GM23248 (cell line): ENCODE measurements at regions not wholly inside any gene's neighbourhood (a gene's known extent, or its start where the extent isn't known, plus 50 kb on each side); places are given as distances from the start of the nearest gene placed in this dataset.

Experiments used
- DNase-seq: peaks from one replicate; pipeline ENCODE4 v3.0.0-alpha.2; 2015
- H2AFZ ChIP-seq: fragments of 200-600 bp; sonication (generic); 2 replicates; pipeline ENCODE4 v1.6.1; 2016; ENCODE audit warnings: antibody characterized with exemption
- H3F3A ChIP-seq: fragments of 200-600 bp; sonication (generic); 2 replicates; pipeline ENCODE4 v1.6.1; 2016; ENCODE audit warnings: mild to moderate bottlenecking, antibody characterized with exemption, mixed run types; ENCODE audit not compliant: insufficient read depth
- H3K27ac ChIP-seq: fragments of 200-600 bp; sonication (generic); 2 replicates; pipeline ENCODE4 v1.5.1; 2016; ENCODE audit warnings: mild to moderate bottlenecking
- H3K27me3 ChIP-seq: fragments of 200-600 bp; sonication (generic); replicated peaks from 2 replicates; pipeline ENCODE4 v1.6.1; 2016; ENCODE audit warnings: mild to moderate bottlenecking; ENCODE audit not compliant: insufficient read depth
- H3K36me3 ChIP-seq: fragments of 200-600 bp; sonication (generic); 2 replicates; pipeline ENCODE4 v1.6.1; 2016; ENCODE audit warnings: low read depth, mild to moderate bottlenecking
- H3K4me1 ChIP-seq: fragments of 200-600 bp; sonication (generic); 2 replicates; pipeline ENCODE4 v1.6.1; 2016; ENCODE audit warnings: mild to moderate bottlenecking; ENCODE audit not compliant: insufficient read depth
- H3K4me2 ChIP-seq: fragments of 200-600 bp; sonication (generic); one replicate; pipeline ENCODE4 v1.6.1; 2016; ENCODE audit warnings: mild to moderate bottlenecking; ENCODE audit not compliant: unreplicated experiment
- H3K4me3 ChIP-seq: fragments of 200-600 bp; sonication (generic); 2 replicates; pipeline ENCODE4 v1.5.1; 2016; ENCODE audit warnings: mild to moderate bottlenecking
- H3K79me2 ChIP-seq: fragments of 200-600 bp; sonication (generic); 2 replicates; pipeline ENCODE4 v1.6.1; 2016; ENCODE audit warnings: mild to moderate bottlenecking; ENCODE audit not compliant: insufficient read depth
- H3K9ac ChIP-seq: fragments of 200-600 bp; sonication (generic); 2 replicates; pipeline ENCODE4 v1.6.1; 2016; ENCODE audit warnings: mild to moderate bottlenecking
- H3K9me2 ChIP-seq: fragments of 200-600 bp; sonication (generic); 2 replicates; pipeline ENCODE4 v1.6.1; 2016; ENCODE audit warnings: mixed run types, mild to moderate bottlenecking, moderate library complexity; ENCODE audit not compliant: insufficient read depth
- H3K9me3 ChIP-seq: fragments of 200-600 bp; sonication (generic); one replicate; pipeline ENCODE4 v1.6.1; 2017; ENCODE audit warnings: low read depth
- H4K20me1 ChIP-seq: fragments of 200-600 bp; sonication (generic); 2 replicates; pipeline ENCODE4 v1.6.0; 2016; ENCODE audit not compliant: insufficient read depth
- EZH2 ChIP-seq: fragments of 200-600 bp; sonication (generic); IDR thresholded peaks from 2 replicates; pipeline ENCODE4 v1.6.1; 2018; ENCODE audit warnings: antibody characterized with exemption, mild to moderate bottlenecking; ENCODE audit not compliant: insufficient read depth, poor library complexity, severe bottlenecking
- EZH2phosphoT487 ChIP-seq: fragments of 200-600 bp; sonication (generic); IDR thresholded peaks from 2 replicates; pipeline ENCODE4 v1.6.1; 2018; ENCODE audit warnings: antibody characterized with exemption, moderate library complexity, mild to moderate bottlenecking, low read depth; ENCODE audit not compliant: insufficient read depth
- WGBS, 2 experiments: methylation state at CpG; one replicate each; pipeline ENCODE4 v1.1.6; 2015 to 2017; ENCODE audit warnings: low lambda C conversion rate in 2 of 2, low coverage in 1 of 2; ENCODE audit errors: missing lambda C conversion rate in 2 of 2; 5-methylcytosine and 5-hydroxymethylcytosine counted together
- in situ Hi-C: fragments of 300-500 bp; cut with MboI; formaldehyde crosslinking; loops from 2 replicates; pipeline ENCODE4 v1.15.0; 2020

- Histone ChIP-seq H3K4me1 (peaks cover 72% of the 10 kb centered on the region), H3K4me2 (peak overlapping the region; percentile 66), H2AFZ (no peak overlapping the region), H4K20me1 (no peaks in the 10 kb centered on the region), H3K9me2 (no peaks in the 10 kb centered on the region), H3K27me3 (no peaks in the 10 kb centered on the region), H3F3A (peaks cover 66% of the 10 kb centered on the region), H3K36me3 (0 out of 2 replicates have a peak, but pooled peaks cover 8% of the 10 kb centered on the region), H3K9me3 (no peaks in the 10 kb centered on the region), H3K79me2 (peaks cover 95% of the 10 kb centered on the region), H3K9ac (no peak overlapping the region), H3K4me3 (peak overlapping the region; percentile 37), H3K27ac (peak overlapping the region; percentile 68)
- in situ Hi-C loops: loop anchor here (25.0 kb wide), 1 partner anchor 123 kb away; no protein-coding TSS in a partner anchor
- 91 to 96% methylated on average over 1 of the region's 1 CpG for WGBS, 2 experiments
- TF ChIP-seq EZH2phosphoT487 (no peak), EZH2 (no peak)
- peak; percentile 43 for DNase-seq
Measured at GRCh38 chr6:56714273-56714672, 71.6 kb upstream of the DST start.

GRCh38 chr6:56713254-56713672 lies 70.6 kb upstream of the DST start:
- Histone ChIP-seq H3K36me3 (0 out of 2 replicates have a peak, but pooled peaks cover 5% of the 10 kb centered on the region), H3K4me1 (peaks cover 74% of the 10 kb centered on the region), H4K20me1 (no peaks in the 10 kb centered on the region), H3F3A (peaks cover 69% of the 10 kb centered on the region), H3K4me3 (peak overlapping the region; percentile 37), H2AFZ (no peak overlapping the region), H3K79me2 (peaks cover 91% of the 10 kb centered on the region), H3K9me3 (no peaks in the 10 kb centered on the region), H3K9me2 (no peaks in the 10 kb centered on the region), H3K27me3 (no peaks in the 10 kb centered on the region), H3K27ac (peak overlapping the region; percentile 68), H3K9ac (no peak overlapping the region), H3K4me2 (peak overlapping the region; percentile 66)
- TF ChIP-seq EZH2: no peak
- TF ChIP-seq EZH2phosphoT487: no peak
- DNase-seq: peak; percentile 93
- in situ Hi-C loops: loop anchor here (25.0 kb wide), 1 partner anchor 124 kb away; no protein-coding TSS in a partner anchor
- WGBS, 2 experiments: 0% methylated on average over 3 of the region's 3 CpGs

- Histone ChIP-seq H2AFZ (no peak overlapping the region), H3K9me2 (no peaks in the 10 kb centered on the region), H3K36me3 (no peaks in the 10 kb centered on the region), H3K9ac (no peak overlapping the region), H3K79me2 (peaks cover 91% of the 10 kb centered on the region), H3K4me1 (peaks cover 72% of the 10 kb centered on the region), H3K4me2 (no peak overlapping the region), H3F3A (peaks cover 76% of the 10 kb centered on the region), H4K20me1 (no peaks in the 10 kb centered on the region), H3K27me3 (no peaks in the 10 kb centered on the region), H3K9me3 (no peaks in the 10 kb centered on the region), H3K4me3 (no peak overlapping the region), H3K27ac (no peak overlapping the region)
- no peak for DNase-seq
- 97 to 100% methylated on average over 1 of the region's 1 CpG for WGBS, 2 experiments
- TF ChIP-seq EZH2: no peak
- TF ChIP-seq EZH2phosphoT487: no peak
- in situ Hi-C loops: loop anchor here (25.0 kb wide), 1 partner anchor 126 kb away; no protein-coding TSS in a partner anchor
Measured at GRCh38 chr6:56710967-56711366, 68.3 kb upstream of the DST start.

GRCh38 chr6:56709650-56710049 lies 67.0 kb upstream of the DST start:
- no peak for DNase-seq
- Histone ChIP-seq H3K4me2 (peak overlapping the region; percentile 89), H4K20me1 (no peaks in the 10 kb centered on the region), H3K9me3 (no peaks in the 10 kb centered on the region), H3F3A (peaks cover 63% of the 10 kb centered on the region), H3K4me1 (peaks cover 59% of the 10 kb centered on the region), H3K27ac (peak overlapping the region; percentile 70), H2AFZ (no peak overlapping the region), H3K27me3 (no peaks in the 10 kb centered on the region), H3K9ac (peak overlapping the region; percentile 63), H3K79me2 (peaks cover 96% of the 10 kb centered on the region), H3K36me3 (no peaks in the 10 kb centered on the region), H3K4me3 (peak overlapping the region; percentile 63; the same call in 1 of the 2 replicates), H3K9me2 (no peaks in the 10 kb centered on the region)
- 85 to 88% methylated on average over 4 of the region's 4 CpGs for WGBS, 2 experiments
- TF ChIP-seq EZH2phosphoT487: no peak
- no peak for TF ChIP-seq EZH2
- in situ Hi-C loops: loop anchor here (25.0 kb wide), 1 partner anchor 128 kb away; no protein-coding TSS in a partner anchor
